Heart left ventricle (tissue), 13 donors: ENCODE measurements at regions not wholly inside any gene's neighbourhood (a gene's known extent, or its start where the extent isn't known, plus 50 kb on each side); places are given as distances from the start of the nearest gene placed in this dataset.

Experiments
- CTCF ChIP-seq, 12 donors: fragments of 200-600 bp; sonication (generic) in 4 of 12; IDR thresholded peaks; one replicate each; pipeline versions ENCODE4 v1.5.0 to v1.8.0; 2018 to 2022; ENCODE audit warnings: antibody characterized with exemption in 12 of 12, mild to moderate bottlenecking in 5 of 12
- POLR2A ChIP-seq, 2 donors: fragments of 450-650 bp; IDR thresholded peaks; one replicate each; pipeline ENCODE4 v1.6.1; 2017; ENCODE audit warnings: antibody characterized with exemption in 2 of 2, mild to moderate bottlenecking in 2 of 2, moderate library complexity in 2 of 2
- donor health status: ischemic (EF 13 %, LVEDD 7.1; RV severe dilation, severe dysfunction).
- donor health status: DM: no; HTN: yes; CAD: no.
- donor health status: DM: no; HTN: no; CAD: no.
- donor health status: ischemic (EF 25% LVEDD 6.9; RV normal size, moderate dysfunction).
- donor health status: ischemic (EF 25% LVEDD 5.7; RV mildly dilated, moderate dysfunction).
- donor health status: ischemic (EF 35%, LVEDD 5.7; RV mildly dilated, moderate dysfunction).
- donor health status: nonischemic (EF 11% LVEDD 7.7; RV severe dilation, severe dysfunction).
- donor health status: DM: yes; HTN: yes; CAD: no.
- donor health status: PGD.
- donor health status: ischemic (EF 29% LVEDD 5.4; RV normal size, mild dysfunction).
- donor health status: nonischemic (EF 23%, LVEDD 6.1; RV moderate dilation, normal function).

GRCh38 chr4:110781944-110782343 lies 159.1 kb upstream of the PITX2 start:
- TF ChIP-seq CTCF (IDR thresholded peaks at IDR 0.05): no peak
- TF ChIP-seq POLR2A (IDR thresholded peaks at IDR 0.05): no peak
